ENCODE measurements at regions not wholly inside any gene's neighbourhood (a gene's known extent, or its start where the extent isn't known, plus 50 kb on each side); places are given as distances from the start of the nearest gene placed in this dataset.

DNA sequence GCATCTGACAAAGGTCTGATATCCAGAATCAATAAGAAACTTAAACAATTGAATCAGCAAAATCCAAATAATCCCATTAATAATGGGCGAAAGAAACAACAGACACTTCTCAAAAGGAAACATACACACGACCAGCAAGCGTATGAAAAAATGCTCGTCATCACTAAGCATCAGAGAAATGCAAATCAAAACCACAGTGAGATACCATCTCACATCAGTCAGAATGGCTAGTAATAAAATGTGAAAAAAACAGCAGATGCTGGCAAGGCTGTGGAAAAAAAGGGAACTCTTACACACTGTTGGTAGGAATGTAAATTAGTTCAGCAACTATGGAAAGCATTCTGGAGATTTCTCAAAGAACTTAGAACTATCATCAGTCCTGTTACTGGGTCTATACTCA lies 496.7 kb downstream of the SH2D4B start:
- DNase-seq, result no peak

DNA sequence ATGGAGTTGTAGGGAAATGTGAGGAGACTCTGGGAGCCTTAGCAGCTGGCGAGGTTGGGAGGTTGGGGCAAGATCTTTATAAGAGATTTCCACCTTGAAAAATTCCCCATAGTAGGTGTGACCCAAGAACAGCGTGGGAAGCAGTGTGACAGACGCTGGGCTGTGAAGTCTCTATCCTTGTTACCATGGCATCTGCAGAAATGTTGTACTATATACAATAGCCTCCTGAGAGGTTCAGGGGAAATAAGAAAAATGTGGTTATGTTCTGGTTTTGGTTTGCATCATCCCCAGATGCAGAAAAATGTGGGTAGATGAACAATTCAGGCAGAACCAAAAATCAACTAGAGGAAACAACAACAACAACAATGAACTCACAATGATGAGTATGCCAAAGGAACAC lies 498.6 kb downstream of the SH2D4B start:
- no peak for DNase-seq

DNA sequence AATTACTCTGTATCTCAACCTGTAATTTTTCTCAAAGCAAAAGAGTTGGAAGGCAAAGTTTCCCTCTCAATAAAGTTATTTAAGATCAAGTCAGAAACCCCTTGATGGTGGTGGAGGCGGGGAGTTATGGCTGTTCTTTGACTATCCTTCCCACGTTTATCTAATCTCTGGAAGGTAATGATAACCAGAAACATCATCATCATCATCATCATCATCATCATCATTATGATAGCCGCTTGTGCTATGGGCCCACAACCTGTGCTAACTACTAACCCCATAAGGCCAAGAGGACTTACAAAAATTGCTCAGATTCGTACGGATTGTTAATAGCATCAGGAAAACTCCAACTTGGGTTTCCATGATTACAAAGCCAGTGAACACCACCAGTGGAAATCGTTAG lies 502.3 kb downstream of the SH2D4B start:
- DNase-seq, result no peak

DNA sequence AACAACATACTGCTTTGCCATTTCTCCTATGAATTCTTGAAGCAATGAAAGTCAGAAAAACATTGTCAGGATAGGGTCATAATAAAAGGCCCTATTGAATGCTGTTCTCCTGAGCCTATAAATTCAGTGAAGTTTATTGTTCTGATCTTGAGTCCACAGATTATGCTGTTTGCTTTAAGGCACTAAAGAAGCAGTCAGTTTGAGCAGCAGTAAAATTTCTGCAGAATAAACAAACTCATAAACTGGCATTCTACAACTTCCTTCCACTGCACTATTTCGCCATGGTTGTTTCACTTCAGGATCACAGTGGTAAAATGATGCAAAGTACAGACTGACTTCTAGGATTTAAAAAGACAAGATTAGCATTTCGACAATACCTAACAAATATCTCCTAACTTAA lies 503.2 kb downstream of the SH2D4B start:
- DNase-seq, result no peak

DNA sequence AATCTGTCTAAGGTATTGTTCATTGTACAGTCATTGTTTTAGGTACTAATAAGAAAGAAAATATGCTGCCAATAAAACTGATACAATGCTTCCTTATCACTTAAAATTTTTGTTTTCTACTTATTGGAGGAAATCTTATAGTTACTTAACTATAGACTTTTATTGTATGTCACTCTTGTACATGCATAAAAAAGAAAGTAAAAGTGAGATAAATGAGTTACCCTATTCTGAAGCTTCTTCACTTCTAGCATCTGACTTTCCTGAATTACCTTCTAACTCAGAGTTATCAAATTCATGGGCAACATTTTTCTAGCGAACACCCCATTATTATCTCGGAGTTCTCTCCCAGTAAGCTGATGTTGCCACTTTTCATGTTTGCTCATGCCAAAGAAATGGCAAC lies 504.9 kb downstream of the SH2D4B start:
- DNase-seq, result no peak

DNA sequence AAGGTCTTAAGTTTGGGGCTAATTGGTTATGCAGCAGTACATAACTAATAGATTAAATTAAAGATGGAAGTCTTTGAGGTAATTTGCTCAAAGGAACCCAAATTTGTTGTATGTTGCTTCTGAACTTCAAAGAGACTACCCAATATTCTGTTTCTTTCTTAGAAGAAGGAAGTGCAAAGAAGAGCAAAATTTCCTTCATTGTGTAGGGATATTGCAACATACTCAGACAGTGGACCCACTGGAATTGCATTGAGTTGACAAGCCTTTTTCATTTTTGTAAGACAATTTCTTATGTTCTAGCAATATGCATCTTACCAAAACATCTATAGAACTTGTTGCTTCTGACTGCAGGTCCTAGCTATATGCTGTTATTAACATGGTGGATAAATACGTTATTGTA lies 527.8 kb downstream of the SH2D4B start:
- no peak for DNase-seq

DNA sequence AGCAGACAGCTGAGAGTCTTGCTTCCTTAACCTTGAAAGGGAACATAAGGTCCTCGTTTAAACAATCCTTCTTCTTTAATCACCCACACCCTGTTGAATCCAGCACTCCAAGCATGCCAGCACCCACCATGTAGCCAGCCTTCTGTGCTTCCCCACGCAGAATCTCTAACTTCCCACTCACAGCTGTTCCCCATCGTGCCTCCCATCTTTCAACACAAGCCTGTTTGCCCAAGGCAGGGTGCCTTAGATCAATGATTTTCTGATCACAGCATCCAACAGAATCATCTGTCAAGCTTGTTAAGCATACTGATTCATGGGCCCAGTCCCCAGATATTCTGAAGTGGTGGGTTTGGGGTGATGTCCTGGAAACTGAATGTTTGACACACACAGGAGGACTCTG lies 530.8 kb downstream of the SH2D4B start:
- no peak for DNase-seq

DNA sequence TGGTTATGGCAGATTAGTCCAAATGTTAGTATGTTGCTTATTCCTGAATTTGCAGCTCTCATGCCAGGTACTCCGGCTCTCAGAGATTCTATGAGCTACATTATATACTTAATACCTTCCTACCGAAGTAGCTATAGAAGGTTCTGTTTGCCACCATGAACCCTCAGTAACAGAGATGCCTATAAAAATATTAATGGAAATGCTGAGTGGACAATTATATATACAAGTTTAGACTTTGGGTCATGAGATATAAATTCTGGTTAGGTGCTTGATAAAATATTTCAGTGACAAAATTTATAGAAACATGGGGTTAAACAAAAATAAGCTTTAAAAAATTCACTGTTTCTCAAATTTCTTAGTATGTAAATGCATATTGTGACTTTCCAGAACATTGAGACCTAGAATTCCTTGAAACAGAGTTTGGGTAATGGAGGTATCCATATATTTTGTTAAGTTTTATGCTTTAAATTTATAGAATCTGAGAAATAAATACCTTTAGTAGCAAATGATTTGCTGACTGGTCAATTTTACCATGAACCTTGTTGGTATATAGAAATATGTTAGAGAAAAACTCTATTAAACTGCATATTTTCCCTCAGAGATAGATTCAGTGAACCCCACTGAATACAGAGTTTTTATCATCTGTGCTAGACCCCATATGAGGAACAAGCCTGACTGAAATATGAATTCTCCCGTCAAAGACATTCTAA lies 533.5 kb downstream of the SH2D4B start:
- DNase-seq, result no peak

DNA sequence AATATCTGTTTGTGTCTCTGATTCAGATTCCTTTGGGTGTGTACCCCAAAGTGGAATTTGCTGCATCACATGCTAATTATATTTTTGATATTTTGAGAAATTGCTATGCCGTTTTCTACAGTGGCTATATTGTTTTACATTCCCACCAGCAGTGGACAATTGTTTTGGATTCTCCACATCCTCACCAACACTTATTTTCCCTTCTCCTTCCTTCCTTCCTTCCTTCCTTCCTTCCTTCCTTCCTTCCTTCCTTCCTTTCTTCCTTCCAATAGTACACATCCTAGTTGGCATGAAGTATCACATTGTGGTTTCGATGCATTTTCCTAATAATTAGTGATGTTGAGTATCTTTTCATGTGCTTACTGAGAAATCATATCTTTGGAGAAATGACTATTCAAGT lies 535.5 kb downstream of the SH2D4B start:
- DNase-seq, result no peak

DNA sequence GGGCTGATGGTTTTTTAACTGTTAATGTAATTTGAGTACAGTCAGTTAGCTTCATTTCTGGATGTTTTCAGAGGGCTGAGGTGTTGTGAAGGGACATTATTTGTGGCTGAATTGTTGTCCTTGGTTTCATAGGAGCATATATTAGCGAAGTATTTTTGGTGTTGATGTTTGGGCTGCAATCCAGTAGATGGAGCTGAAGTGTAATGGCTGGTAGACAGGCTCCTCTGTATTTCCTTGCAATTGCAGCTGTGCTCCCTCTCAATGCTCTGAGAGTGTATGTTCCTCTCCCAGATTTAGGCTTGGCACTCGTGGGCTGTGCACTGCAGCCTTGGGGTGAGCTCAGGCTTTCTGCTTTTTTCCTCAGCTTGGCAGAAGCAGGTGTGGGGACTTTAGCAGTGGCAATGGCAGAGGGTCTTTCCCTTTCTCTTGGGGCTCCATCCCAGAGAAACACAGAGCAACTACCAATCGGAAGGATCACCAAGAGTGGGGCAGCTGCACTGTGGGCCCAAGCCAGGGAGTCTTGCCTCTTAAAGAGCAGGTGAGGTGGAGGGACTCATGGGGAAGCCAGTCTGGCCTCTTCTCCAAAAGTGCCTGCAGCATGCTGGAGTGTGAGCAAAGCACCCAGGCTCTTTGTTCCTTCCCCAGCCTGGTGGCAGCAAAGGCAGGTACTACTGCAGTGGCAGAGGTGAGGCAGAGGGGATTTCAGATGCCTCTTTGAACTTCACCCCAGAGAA lies 544.4 kb downstream of the SH2D4B start:
- DNase-seq, result no peak

DNA sequence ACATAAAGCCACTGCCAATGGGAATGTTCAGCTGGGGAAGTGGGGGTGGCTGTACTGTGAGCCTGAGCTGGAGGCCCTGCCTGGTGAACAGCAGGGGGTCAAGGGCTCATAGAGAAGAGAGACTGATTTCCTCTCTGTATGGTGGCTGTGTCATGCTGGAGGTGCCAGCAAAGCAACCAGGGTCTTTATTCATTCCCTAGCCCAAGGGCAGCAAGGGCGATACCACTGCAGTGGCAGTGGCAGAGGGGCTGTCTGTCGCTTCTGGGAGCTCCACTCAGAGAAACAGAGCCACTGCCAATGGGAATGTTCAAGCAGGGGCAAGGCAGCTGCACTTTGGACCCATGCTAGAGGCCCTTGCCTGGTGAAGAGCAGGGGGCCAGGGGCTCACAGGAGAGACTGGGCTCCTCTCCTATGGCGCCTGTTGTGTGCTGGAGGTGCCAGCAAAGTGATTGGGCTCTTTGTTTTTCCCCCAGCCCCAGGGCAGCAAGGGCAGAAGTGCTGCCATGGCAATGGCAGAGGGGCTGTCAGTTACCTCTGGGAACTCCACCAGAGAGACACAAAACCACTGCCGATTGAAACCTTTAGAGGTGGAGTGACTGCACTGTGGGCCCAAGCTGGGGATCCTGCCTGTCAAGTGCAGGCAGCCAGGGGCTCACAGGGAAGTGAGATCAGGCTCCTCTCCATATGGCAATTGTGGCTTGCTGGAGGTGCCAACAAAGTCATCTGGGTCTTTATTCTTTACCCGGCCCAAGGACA lies 545.1 kb downstream of the SH2D4B start:
- no peak for DNase-seq

DNA sequence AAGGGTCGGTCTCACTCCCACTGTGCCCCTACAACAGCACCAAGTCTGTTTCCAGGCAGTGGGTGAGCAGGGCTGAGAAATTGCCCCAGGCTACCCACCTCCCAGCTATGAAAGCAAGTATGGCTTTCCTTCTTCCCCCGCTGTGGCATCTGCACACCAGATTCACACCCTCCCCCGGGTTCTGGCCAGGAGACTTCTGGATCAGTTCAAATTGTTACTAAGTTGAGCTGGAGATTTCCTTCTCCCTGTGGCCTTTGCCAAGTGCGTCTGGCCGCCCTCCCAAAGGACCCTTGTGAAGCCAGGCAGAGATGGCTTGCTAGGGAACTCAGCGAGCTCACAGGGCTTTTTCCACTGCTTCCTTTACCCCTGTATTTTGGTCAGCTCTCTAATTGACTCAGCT lies 555.4 kb downstream of the SH2D4B start:
- no peak for DNase-seq

DNA sequence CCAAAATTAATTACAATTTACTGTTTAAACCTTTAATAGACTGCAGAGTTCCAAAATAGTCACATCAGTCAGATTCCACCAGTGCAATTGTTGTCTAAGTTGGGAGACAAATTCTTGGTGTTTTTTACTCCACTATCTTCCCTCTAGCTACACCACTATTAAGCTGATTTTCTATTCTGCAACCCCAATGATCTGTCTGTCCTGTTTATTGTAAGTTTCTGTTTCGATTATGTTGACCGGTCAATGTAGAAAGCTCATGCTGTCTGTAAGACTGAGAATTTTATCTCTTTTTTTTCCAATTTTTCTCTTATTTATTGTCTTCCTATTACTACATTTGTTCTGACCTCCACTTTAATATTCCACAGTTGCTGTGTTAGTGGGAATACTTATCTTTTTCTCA lies 557.5 kb downstream of the SH2D4B start:
- DNase-seq, result no peak

DNA sequence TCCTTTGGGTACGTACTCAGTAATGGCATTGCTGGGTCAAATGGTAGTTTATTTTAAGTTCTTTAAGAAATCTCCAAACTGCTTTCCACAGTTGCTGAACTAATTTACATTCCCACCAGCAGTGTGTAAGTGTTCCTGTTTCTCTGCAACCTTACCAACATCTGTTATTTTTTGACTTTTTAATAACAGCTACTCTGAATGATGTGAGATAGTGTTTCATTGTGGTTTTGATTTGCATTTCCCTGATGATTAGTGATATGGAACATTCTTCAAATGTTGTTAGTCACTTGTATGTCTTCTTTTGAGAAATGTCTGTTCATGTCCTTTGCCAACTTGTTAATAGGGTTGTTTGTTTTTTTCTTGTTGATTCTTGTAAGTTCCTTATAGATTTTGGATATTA lies 558.9 kb downstream of the SH2D4B start:
- DNase-seq, result no peak

DNA sequence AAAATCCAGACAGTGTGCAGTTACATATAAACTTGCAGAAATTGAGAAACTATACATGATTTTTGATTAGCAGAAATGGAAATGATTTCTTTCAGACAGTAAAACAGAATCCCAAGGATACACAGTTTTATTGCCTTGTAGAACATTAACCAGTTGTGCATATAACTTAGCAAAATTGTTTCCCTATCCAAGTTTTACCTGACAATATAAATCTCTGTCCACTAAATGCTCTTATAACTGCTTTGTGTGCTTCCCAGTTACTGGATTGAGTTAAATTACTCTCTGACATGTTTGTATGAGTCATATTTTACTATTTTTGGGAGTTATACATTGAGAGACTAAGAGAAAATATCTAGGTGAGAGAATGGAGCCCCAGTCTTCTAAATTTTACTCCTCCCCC lies 563.4 kb downstream of the SH2D4B start:
- DNase-seq, result no peak

DNA sequence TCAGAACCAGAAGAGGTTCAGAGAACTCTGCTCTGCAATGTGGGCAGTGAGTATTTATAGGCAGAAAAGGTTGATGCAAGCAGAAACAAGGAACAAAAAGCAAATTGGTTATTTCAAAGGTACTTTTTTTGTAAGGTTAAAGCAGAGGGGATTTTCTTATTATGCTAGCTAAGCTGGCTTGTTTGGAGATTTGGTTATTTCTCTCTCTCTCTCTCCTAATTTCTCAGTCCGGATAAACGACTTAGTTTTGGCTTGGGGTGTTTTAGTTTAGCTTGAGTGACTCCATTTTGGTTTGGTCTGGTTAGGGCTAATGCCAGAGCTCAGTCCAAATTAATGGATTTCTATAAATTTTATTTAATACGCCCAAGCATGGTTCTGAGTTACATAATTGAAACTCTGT lies 566.8 kb downstream of the SH2D4B start:
- no peak for DNase-seq

DNA sequence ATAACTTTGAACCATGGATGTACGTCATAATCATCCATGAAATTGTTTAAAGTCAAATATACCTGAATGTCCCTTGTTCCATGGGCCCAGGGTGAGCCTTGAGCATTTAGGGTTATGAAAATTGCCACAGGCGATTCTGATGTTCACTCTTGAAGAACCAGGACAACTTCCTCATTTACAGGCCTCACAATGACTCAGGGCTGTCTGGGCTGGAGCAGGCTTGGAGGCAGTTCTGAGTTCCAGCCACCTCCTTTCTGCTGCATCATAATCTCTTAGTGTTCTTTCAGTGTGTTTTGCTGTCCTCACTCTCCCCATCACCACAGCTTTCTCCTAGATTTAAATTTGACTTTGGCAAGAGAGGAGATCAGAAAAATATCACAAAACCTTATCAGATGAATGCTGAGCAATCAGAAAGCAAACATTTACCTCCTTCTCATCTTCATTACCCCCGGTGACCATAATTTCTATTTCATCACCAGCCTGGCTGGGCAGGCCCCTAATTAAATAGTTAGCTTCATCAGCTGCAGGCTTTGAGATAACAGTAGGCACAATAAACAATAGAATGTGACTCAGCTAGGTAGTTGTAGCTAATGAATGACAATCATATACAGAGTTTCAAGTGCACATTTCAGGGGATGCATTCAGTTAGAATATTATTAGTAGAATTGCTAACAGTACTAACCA lies 571.0 kb downstream of the SH2D4B start:
- no peak for DNase-seq

DNA sequence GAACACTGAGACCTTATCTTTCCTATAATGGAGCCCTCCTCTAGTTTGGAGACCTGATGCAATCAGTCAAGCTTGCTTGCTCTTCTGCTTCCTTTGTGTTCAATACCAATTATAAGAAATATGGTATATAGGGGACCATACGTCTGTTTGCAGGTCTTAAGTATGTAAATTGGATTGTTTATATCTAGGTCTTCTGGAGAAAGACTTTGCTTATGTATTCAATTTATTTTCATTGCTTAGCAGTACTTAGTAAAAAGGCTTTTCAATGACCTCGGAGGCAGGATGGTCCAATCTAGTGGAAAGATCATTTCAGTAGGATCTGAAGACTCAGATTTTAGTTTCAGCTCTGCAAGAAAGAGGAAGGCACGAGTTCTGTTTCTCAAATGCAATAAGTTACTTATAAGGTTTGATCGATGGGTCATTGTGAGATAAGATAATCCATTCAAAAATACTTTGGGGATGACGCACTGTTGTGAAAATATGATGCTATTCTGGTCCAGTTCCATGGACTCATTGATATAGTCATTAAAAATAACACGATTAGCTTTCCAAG lies 571.6 kb downstream of the SH2D4B start:
- DNase-seq, result no peak

DNA sequence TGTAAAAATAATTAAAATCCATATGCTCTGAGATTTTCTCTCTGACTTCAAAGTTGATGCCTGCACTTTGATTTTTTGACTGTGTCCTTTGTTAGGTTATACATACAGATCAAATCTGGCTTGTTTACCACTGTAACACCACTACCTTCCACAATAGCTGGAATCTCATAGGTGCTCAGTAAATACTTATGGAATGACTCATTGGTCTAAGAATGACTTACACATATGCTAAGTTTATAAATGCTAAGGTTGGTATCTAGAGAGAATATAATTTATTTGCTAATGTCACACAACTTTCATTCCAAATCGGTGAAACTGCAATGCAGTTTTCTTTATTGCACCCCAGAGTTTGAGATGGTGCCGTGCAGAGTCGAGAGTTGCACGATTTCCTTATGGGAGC lies 578.5 kb downstream of the SH2D4B start:
- DNase-seq, result no peak

DNA sequence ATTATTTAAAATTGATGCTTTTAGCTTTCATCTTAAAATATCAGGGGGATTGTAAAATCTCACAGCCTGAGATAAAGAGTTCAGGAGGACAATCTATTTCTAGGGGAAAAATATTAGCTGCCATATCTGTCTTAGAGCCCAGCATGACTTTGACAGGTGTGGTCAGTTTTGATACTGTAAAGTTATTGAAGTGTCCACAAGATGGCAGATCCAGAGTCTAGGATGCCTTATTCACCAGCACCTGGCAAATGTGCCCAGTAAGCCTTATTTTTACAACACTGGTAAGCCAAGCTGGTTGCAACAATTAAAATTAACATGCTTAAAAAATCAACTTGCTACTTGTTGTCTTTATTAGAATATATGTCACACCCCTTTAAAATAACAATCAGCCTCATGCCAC lies 579.3 kb downstream of the SH2D4B start:
- no peak for DNase-seq

DNA sequence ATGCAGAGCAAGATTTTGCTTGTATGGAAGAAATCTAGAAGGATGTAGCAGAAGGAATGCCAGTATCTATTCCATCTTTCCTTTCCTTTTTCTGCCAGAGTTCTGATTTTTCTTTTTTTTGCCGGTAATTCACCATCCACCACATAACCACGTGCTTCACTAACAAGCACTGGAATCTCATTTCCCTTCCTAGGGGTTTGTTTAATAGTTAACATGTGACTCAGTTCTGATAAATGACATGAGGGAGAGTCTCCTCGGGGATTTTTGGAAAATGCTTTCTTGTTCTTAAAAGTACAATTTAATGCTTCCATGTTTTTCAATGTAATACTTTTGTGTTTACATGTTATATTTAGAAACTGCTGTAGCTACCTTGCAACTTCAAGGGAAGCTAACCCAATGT lies 590.2 kb downstream of the SH2D4B start:
- no peak for DNase-seq

DNA sequence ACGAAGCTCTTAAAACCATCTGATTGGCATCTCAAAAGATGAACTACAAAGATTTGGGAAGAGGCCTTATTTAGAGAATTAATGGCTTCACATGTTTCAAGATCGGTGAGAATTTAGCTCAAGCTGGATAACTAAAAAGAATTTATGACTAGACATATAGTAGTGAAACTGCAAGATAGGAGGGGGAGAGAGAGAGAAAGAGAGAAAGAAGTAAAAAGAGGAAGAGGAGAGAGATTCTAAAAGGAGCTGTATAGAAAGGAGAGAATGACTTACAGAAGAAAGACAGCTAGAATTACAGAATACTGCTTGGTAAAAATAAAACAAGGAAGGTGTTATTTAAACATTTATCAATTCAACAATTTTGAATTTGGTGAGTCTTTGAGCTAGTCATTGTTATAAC lies 592.3 kb downstream of the SH2D4B start:
- no peak for DNase-seq

DNA sequence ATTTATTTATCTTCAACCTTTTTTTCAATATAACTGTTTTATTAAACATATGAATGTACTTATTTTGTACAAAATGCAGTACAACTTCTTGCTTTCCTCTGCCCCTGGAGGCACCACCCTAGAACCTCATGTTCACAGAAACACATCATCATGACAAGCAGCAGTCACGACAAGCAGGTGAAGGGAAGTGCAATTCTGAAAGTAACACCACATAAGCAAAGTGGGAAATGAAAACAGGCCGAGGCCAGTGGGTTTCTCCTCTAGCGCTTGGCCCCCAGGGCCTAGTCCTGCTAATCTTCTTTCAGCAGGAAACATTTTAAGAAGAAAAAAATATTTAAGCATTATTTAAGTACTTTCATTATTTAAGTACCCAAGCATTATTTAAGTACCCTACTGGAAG lies 598.1 kb downstream of the SH2D4B start:
- no peak for DNase-seq
